Lower lobe of right lung (tissue), 2 donors: ENCODE measurements at regions not wholly inside any gene's neighbourhood (a gene's known extent, or its start where the extent isn't known, plus 50 kb on each side); places are given as distances from the start of the nearest gene placed in this dataset.

ENCODE experiments used
- ATAC-seq, 2 donors: fragments of 200-7000 bp; cut with Tn5 transposase; one replicate each; pipeline ENCODE4 v1.9.1; 2020 to 2022; ENCODE audit warnings: mild to moderate bottlenecking in 2 of 2, moderate library complexity in 2 of 2
- DNase-seq: peaks from one replicate; pipeline ENCODE4 v3.0.0-alpha.2; 2020
- H3K27ac ChIP-seq: fragments of 200-600 bp; one replicate; pipeline ENCODE4 v1.8.0; 2022
- H3K27me3 ChIP-seq: fragments of 200-600 bp; one replicate; pipeline ENCODE4 v1.8.0; 2022; ENCODE audit warnings: low read depth
- H3K36me3 ChIP-seq: fragments of 200-600 bp; one replicate; pipeline ENCODE4 v1.8.0; 2022; ENCODE audit warnings: mild to moderate bottlenecking
- H3K4me1 ChIP-seq: fragments of 200-600 bp; one replicate; pipeline ENCODE4 v1.8.0; 2022
- H3K4me3 ChIP-seq: fragments of 200-600 bp; one replicate; pipeline ENCODE4 v1.8.0; 2022; ENCODE audit warnings: mild to moderate bottlenecking
- H3K9me3 ChIP-seq: fragments of 200-600 bp; one replicate; pipeline ENCODE4 v1.8.0; 2022
- CTCF ChIP-seq: fragments of 200-600 bp; IDR thresholded peaks from one replicate; pipeline ENCODE4 v1.8.0; 2022; ENCODE audit warnings: antibody characterized with exemption, mild to moderate bottlenecking
- intact Hi-C: fragments of 100-400 bp; cut with DNase I; formaldehyde crosslinking; loops from one replicate; pipeline ENCODE4 v1.11.0; 2022
- donor health status: DM: no; HTN: yes; CAD: no; lungs with severe emphysema.

DNA sequence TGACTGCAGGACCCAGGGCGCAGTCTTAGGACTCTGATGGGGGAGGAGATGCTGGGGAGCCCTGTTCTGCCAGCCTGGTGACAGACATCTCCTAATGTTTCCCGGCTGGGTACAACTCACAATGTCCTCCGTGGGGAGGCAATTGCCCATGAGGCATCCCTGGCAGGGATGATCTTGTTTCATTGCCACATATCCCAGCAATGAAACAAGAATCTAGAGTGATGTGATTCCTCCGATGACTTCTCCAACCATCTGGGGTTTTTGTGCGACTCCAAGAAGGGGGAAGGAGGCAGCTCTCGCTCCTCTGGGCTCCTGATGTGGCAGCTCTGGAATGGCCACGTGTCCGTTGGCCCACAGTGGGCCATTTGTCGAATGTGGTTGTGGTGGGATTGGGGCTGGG, 255.8 kb downstream of the SEC14L1 start:
- Histone ChIP-seq H3K27ac (no peak overlapping the region), H3K27me3 (no peaks in the 10 kb centered on the region), H3K4me1 (peaks cover 57% of the 10 kb centered on the region), H3K4me3 (no peak overlapping the region), H3K36me3 (peaks cover 8% of the 10 kb centered on the region), H3K9me3 (no peaks in the 10 kb centered on the region)
- intact Hi-C loops = no loop called here
- DNase-seq (no peak), ATAC-seq (no peak)
- TF ChIP-seq CTCF = no peak

GRCh38 chr17:77398274-77398673, 257.5 kb downstream of the SEC14L1 start:
- no peak for TF ChIP-seq CTCF
- H3K27me3 ChIP-seq = no peaks in the 10 kb centered on the region
- no peak for DNase-seq
- intact Hi-C loops = no loop called here
- no peak overlapping the region for H3K27ac ChIP-seq
- peaks cover 50% of the 10 kb centered on the region for H3K4me1 ChIP-seq
- no peak for ATAC-seq
- no peak overlapping the region for H3K4me3 ChIP-seq
- H3K36me3 ChIP-seq = peaks cover 24% of the 10 kb centered on the region
- H3K9me3 ChIP-seq = no peaks in the 10 kb centered on the region

- Histone ChIP-seq H3K9me3 (no peaks in the 10 kb centered on the region), H3K27me3 (no peaks in the 10 kb centered on the region), H3K36me3 (peaks cover 31% of the 10 kb centered on the region), H3K27ac (peak overlapping the region; percentile 62), H3K4me1 (peaks cover 50% of the 10 kb centered on the region), H3K4me3 (no peak overlapping the region)
- ATAC-seq = no peak
- TF ChIP-seq CTCF = no peak
- intact Hi-C loops = no loop called here
- no peak for DNase-seq
Observed at GRCh38 chr17:77399319-77399957, 258.7 kb downstream of the SEC14L1 start.

GRCh38 chr17:77400445-77400870, 259.7 kb downstream of the SEC14L1 start:
- H3K27me3 ChIP-seq = no peaks in the 10 kb centered on the region
- peaks cover 31% of the 10 kb centered on the region for H3K36me3 ChIP-seq
- peak overlapping the region; percentile 62 for H3K27ac ChIP-seq
- H3K9me3 ChIP-seq = no peaks in the 10 kb centered on the region
- H3K4me1 ChIP-seq = peaks cover 50% of the 10 kb centered on the region
- DNase-seq = peak; percentile 63
- peak; percentile 46 for TF ChIP-seq CTCF
- intact Hi-C loops = no loop called here
- peak; percentile 55 to 57 for ATAC-seq
- H3K4me3 ChIP-seq = peak overlapping the region; percentile 25

DNA sequence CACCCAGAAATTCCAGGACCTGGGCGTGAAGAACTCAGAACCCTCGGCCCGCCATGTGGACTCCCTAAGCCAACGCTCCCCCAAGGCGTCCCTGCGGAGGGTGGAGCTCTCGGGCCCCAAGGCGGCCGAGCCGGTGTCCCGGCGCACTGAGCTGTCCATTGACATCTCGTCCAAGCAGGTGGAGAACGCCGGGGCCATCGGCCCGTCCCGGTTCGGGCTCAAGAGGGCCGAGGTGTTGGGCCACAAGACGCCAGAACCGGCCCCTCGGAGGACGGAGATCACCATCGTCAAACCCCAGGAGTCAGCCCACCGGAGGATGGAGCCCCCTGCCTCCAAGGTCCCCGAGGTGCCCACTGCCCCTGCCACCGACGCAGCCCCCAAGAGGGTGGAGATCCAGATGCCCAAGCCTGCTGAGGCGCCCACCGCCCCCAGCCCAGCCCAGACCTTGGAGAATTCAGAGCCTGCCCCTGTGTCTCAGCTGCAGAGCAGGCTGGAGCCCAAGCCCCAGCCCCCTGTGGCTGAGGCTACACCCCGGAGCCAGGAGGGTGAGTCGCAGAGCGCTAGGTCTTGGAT, 261.5 kb downstream of the SEC14L1 start:
- Histone ChIP-seq H3K9me3 (no peaks in the 10 kb centered on the region), H3K27ac (no peak overlapping the region), H3K4me1 (peaks cover 58% of the 10 kb centered on the region), H3K27me3 (no peaks in the 10 kb centered on the region), H3K36me3 (peaks cover 31% of the 10 kb centered on the region), H3K4me3 (no peak overlapping the region)
- intact Hi-C loops = no loop called here
- ATAC-seq (no peak), DNase-seq (no peak)
- no peak for TF ChIP-seq CTCF
